DND-41 (cell line): ENCODE measurements at regions not wholly inside any gene's neighbourhood (a gene's known extent, or its start where the extent isn't known, plus 50 kb on each side); places are given as distances from the start of the nearest gene placed in this dataset.

Experiments used
- EZH2 ChIP-seq: IDR thresholded peaks from 3 replicates; pipeline ENCODE4 v1.6.1; 2012; ENCODE audit warnings: borderline replicate concordance, low read depth, mild to moderate bottlenecking, moderate library complexity, low read length, inconsistent platforms; ENCODE audit not compliant: severe bottlenecking
- TF ChIP-seq, protein P1 (sequence below): IDR thresholded peaks from 2 replicates; pipeline ENCODE4 v1.5.1; 2012; ENCODE audit warnings: borderline replicate concordance, low read length, moderate library complexity, mild to moderate bottlenecking; ENCODE audit not compliant: poor library complexity, severe bottlenecking; ENCODE audit errors: extremely low read depth

DNA sequence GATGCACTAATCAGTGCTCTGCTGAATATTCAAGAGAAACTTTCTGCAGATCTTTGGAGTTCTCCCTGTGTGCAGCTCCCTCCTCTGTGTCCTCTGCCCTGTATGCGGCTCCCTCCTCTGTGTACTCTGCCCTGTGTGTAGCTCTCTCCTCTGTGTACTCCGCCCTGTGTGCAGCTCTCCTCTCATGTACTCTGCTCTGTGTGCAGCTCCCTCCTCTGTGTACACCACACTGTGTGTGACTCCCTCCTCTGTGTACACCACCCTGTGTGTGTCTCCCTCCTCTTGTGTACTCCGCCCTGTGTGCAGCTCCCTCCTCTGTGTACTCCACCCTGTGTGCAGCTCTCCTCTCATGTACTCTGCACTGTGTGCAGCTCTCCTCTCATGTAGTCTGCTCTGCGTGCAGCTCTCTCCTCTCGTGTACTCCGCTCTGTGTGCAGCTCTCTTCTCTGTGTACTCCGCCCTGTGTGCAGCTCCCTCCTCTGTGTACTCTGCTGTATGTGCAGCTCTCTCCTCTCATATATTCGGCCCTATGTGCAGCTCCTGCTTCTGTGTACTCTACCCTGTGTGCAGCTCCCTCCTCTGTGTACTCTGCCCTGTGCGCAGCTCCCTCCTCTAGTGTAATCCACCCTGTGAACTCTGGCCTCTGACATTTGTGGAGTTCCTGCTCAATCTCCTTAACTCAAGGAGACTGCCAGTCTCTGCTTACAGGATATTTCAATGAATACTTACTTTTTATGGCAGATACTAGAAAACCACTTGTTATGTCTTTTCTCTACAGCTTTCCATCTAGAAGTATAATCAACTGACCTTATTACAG, 280.4 kb downstream of the GLRX3 start:
- TF ChIP-seq, protein P1, sequence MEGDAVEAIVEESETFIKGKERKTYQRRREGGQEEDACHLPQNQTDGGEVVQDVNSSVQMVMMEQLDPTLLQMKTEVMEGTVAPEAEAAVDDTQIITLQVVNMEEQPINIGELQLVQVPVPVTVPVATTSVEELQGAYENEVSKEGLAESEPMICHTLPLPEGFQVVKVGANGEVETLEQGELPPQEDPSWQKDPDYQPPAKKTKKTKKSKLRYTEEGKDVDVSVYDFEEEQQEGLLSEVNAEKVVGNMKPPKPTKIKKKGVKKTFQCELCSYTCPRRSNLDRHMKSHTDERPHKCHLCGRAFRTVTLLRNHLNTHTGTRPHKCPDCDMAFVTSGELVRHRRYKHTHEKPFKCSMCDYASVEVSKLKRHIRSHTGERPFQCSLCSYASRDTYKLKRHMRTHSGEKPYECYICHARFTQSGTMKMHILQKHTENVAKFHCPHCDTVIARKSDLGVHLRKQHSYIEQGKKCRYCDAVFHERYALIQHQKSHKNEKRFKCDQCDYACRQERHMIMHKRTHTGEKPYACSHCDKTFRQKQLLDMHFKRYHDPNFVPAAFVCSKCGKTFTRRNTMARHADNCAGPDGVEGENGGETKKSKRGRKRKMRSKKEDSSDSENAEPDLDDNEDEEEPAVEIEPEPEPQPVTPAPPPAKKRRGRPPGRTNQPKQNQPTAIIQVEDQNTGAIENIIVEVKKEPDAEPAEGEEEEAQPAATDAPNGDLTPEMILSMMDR = no peak
- no peak for TF ChIP-seq EZH2
